ENCODE measurements at regions not wholly inside any gene's neighbourhood (a gene's known extent, or its start where the extent isn't known, plus 50 kb on each side); places are given as distances from the start of the nearest gene placed in this dataset.
A peak's percentile ranks its signal among the peaks of the same experiment; 100 is the strongest.
"Not testable (repeated sequence)": the region's sequence is repeated elsewhere in the genome, so short reads cannot be mapped to it uniquely, and the experiment has no call there.

DNA sequence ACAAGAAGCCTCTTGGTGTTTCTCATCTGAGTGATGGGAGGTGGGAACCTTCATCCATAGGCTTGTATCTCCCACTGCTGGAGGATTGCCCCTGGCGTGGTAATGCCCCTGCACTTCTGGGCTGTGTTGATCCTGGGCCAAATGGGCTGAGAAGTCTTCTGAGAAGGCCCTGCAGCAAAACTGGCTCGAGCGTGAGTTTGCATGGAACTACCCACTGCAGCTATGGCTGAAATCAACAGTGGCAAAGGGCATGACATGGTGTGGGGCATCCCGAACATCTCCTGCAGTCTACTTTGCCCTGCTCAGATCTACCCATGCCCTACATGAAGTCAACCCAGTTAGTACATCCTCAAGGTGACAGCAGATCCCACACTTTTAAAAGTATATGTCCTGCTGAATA lies 130.6 kb downstream of the NRN1 start:
- H3K4me3 ChIP-seq, result no peak overlapping the region
- no peak overlapping the region for H3K27ac ChIP-seq
- TF ChIP-seq, protein P1, sequence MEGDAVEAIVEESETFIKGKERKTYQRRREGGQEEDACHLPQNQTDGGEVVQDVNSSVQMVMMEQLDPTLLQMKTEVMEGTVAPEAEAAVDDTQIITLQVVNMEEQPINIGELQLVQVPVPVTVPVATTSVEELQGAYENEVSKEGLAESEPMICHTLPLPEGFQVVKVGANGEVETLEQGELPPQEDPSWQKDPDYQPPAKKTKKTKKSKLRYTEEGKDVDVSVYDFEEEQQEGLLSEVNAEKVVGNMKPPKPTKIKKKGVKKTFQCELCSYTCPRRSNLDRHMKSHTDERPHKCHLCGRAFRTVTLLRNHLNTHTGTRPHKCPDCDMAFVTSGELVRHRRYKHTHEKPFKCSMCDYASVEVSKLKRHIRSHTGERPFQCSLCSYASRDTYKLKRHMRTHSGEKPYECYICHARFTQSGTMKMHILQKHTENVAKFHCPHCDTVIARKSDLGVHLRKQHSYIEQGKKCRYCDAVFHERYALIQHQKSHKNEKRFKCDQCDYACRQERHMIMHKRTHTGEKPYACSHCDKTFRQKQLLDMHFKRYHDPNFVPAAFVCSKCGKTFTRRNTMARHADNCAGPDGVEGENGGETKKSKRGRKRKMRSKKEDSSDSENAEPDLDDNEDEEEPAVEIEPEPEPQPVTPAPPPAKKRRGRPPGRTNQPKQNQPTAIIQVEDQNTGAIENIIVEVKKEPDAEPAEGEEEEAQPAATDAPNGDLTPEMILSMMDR (IDR thresholded peaks at IDR 0.05), result no peak
- no peak for DNase-seq (ENCODE audit: low spot score)

DNA sequence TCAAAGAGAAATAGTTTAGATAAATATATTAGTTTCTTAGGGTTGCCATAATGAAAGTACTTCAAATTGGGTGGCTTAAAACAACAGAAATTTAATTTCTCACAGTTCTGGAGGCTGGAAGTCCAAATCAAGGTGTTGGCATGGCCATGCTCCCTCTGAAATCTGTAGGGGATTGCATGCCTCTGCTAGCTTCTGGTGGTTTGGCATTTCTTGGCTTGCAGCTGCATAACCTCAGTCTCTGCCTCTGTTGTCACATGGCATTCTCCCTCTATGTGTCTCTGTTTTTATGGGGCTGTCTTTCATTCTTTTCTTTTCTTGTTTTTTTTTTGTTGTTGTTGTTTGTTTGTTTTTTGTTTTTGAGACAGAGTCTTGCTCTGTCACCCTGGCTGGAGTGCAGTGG lies 132.7 kb downstream of the NRN1 start:
- H3K4me3 ChIP-seq; H3K27ac ChIP-seq; DNase-seq (ENCODE audit: low spot score): not testable (repeated sequence)

DNA sequence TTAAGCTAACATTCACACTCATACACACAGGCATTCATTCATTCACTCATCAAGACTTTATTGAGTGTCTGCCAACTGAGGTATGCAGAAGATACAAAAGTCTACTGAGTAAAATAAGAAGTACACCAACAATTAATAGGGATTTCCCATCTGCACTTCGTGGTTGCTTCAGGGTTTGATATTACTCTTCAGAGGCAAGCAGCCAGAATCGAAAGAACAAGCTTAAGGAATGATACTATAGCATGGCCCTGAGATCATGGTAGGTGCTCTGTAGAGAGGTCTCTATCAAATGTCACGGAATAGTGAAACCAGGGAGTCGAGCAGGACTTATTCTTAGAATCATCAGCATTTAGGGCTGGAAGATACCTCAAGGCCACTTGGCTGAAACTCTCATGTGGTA lies 135.4 kb downstream of the NRN1 start:
- Histone ChIP-seq H3K4me3 (no peak overlapping the region), H3K27ac (no peak overlapping the region)
- TF ChIP-seq, protein P1 (IDR thresholded peaks at IDR 0.05), result no peak
- no peak for DNase-seq (ENCODE audit: low spot score)

DNA sequence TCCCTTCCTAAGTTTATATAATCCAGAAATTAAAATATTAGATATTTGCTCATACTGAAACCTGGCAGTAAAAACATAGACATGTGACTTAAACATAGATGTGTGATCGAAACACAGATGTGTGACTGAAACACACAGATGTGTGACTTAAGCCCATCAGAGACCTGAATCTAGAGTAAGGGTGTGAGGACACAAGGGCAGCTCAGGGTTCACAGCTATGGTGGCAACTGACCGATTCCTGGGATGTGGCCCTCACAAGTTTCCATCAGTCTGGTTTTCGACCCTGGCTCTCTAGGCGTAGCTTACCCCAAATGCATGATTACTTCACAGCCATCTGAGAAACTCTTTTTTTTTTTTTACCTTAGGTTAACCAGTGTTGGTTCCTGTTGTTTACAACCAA lies 137.0 kb downstream of the NRN1 start:
- TF ChIP-seq, protein P1 (IDR thresholded peaks at IDR 0.05), result no peak
- no peak overlapping the region for H3K4me3 ChIP-seq
- H3K27ac ChIP-seq, result no peak overlapping the region
- no peak for DNase-seq (ENCODE audit: low spot score)

DNA sequence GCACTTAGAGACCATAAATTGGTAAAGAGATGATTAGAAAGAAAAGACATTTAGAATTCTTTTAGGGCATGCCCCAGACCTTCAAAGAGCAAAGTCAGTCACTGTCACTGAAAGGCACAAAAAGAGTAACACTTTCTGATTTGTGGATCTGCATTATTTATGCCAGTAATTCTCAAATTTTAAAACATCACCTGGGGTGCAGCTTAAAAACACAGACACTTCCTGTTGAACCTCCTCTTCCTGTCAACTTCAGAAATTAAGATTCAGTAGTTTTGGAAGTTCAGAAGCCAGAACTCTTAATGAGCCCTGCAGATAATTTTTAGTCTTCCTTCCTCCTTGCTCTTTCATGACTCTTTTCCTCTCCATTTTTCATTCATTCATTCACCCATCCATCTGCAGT lies 137.5 kb downstream of the NRN1 start:
- DNase-seq (ENCODE audit: low spot score), result no peak
- Histone ChIP-seq H3K27ac (no peak overlapping the region), H3K4me3 (no peak overlapping the region)
- TF ChIP-seq, protein P1 (IDR thresholded peaks at IDR 0.05), result no peak

DNA sequence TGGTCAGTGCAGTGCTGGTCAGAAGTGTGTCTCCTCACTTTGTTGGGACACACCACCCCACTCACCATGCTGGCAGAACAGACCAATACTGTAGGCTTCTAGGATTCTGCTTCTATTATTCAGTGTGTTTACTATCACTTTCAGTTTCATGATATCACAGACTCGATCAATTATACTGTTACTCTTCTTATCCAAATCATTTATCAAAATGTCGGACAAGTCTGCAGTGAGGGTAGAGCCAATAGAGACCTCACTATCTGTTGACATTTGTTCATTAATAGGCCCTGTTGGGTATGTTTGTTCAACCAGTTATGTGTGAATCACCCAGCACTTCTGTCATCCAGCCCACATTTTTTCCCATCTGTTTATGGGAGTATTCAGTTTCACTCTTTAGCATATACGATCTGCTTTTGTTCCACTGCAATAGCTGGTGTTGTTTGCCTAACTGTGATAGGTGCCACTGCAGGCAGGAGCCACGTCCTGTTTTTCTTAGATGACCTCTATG lies 140.1 kb downstream of the NRN1 start:
- no peak overlapping the region for H3K27ac ChIP-seq
- TF ChIP-seq, protein P1 (IDR thresholded peaks at IDR 0.05), result no peak
- DNase-seq (ENCODE audit: low spot score), result no peak
- peak overlapping the region; percentile 50 for H3K4me3 ChIP-seq

DNA sequence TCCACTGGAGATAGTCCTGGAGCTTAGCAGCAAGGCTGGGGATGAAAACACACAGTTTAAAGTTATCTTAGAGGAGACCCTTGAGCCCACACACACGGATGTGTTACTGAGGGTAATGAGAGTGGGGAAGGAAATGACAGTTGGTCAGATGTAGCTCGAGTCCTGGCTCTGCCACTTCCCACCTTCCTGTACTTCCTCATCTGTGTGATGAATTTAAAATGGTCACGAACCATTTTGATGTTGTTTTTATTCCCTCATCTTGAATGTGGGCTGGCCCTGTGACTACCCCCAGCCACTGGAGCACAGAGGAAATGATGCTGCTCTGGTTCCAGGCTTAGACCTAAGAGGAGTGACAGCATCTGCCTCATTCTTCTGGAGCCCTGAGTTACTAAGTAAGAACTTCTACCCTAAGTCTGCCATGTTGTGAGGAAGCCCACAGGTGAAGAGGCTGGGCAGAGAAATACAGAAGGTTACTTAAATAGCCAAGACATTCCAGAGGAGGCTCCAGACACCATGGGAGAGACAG lies 141.2 kb downstream of the NRN1 start:
- no peak for DNase-seq (ENCODE audit: low spot score)
- H3K27ac ChIP-seq, result no peak overlapping the region
- H3K4me3 ChIP-seq, result no peak overlapping the region
- TF ChIP-seq, protein P1 (IDR thresholded peaks at IDR 0.05), result no peak

DNA sequence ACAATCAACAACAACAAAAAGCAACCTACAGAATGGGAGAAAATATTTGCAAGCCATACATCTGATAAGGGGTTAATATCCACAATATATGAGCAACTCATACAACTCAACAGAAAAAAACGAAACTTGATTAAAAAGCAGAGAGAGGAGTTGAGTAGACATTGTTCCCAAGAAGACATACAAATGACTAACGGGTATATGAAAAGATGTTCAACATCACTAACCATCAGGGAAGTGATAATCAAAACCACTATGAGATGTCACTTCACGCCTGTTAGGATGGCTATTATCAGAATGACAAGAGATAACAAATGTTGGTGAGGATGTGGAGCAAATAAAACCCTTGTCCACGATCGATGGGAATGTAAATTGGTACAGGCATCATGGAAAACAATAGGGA lies 145.9 kb downstream of the NRN1 start:
- DNase-seq (ENCODE audit: low spot score), result no peak
- TF ChIP-seq, protein P1 (IDR thresholded peaks at IDR 0.05), result no peak
- Histone ChIP-seq H3K4me3 (no peak overlapping the region), H3K27ac (no peak overlapping the region)
